ENCODE measurements at regions not wholly inside any gene's neighbourhood (a gene's known extent, or its start where the extent isn't known, plus 50 kb on each side); places are given as distances from the start of the nearest gene placed in this dataset.

- TF ChIP-seq, protein P1, sequence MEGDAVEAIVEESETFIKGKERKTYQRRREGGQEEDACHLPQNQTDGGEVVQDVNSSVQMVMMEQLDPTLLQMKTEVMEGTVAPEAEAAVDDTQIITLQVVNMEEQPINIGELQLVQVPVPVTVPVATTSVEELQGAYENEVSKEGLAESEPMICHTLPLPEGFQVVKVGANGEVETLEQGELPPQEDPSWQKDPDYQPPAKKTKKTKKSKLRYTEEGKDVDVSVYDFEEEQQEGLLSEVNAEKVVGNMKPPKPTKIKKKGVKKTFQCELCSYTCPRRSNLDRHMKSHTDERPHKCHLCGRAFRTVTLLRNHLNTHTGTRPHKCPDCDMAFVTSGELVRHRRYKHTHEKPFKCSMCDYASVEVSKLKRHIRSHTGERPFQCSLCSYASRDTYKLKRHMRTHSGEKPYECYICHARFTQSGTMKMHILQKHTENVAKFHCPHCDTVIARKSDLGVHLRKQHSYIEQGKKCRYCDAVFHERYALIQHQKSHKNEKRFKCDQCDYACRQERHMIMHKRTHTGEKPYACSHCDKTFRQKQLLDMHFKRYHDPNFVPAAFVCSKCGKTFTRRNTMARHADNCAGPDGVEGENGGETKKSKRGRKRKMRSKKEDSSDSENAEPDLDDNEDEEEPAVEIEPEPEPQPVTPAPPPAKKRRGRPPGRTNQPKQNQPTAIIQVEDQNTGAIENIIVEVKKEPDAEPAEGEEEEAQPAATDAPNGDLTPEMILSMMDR (IDR thresholded peaks at IDR 0.05; ENCODE audit: control extremely low read depth in 1 of 3, insufficient read depth in 1 of 3, low read depth in 1 of 3, low read length in 3 of 3), result no peak
- no peak for TF ChIP-seq POLR2AphosphoS5 (IDR thresholded peaks at IDR 0.05; ENCODE audit: low read depth, low read length)
- no peak for TF ChIP-seq TAF7 (optimal IDR thresholded peaks at IDR 0.05; ENCODE audit: borderline replicate concordance, low read depth, low read length)
- TF ChIP-seq CHD7 (IDR thresholded peaks at IDR 0.05; ENCODE audit: insufficient replicate concordance, low read length), result no peak
- TF ChIP-seq RXRA (IDR thresholded peaks at IDR 0.05; ENCODE audit: insufficient read depth, low read depth, low read length), result no peak
- TF ChIP-seq TEAD4 (IDR thresholded peaks at IDR 0.05; ENCODE audit: low read depth, low read length), result no peak
- TF ChIP-seq TAF1 (IDR thresholded peaks at IDR 0.05; ENCODE audit: low read depth, low read length), result no peak
Observed at GRCh38 chr9:117612317-117612716, 91.9 kb upstream of the TLR4 start (continued).
